ENCODE measurements at regions not wholly inside any gene's neighbourhood (a gene's known extent, or its start where the extent isn't known, plus 50 kb on each side); places are given as distances from the start of the nearest gene placed in this dataset.

GRCh38 chr15:72864681-72865080, 81.1 kb upstream of the ADPGK start:
- no peak for TF ChIP-seq CTCF (IDR thresholded peaks at IDR 0.05)

GRCh38 chr15:72861354-72861910, 77.9 kb upstream of the ADPGK start:
- no peak overlapping the region for H3K4me3 ChIP-seq
- no peaks in the 10 kb centered on the region for H3K36me3 ChIP-seq
- H3K9me3 ChIP-seq = no peaks in the 10 kb centered on the region
- ATAC-seq (no peak), DNase-seq (no peak)
- intact Hi-C loops (cut with DNase I) = no loop called here
- no peaks in the 10 kb centered on the region for H3K4me1 ChIP-seq
- peaks cover 0 to 13% (median 6%) of the 10 kb centered on the region in 7 donors for H3K27me3 ChIP-seq
- 90 to 95% methylated on average over 2 of the region's 2 CpGs for WGBS, 2 donors
- TF ChIP-seq CTCF (IDR thresholded peaks at IDR 0.05) = no peak
- H3K27ac ChIP-seq = no peak overlapping the region

More at GRCh38 chr15:72864681-72865080, 81.1 kb upstream of the ADPGK start:
- intact Hi-C loops (cut with DNase I) = no loop called here
- Histone ChIP-seq H3K36me3 (no peaks in the 10 kb centered on the region), H3K4me3 (no peak overlapping the region), H3K4me1 (no peaks in the 10 kb centered on the region), H3K9me3 (no peaks in the 10 kb centered on the region), H3K27me3 (peaks cover 0 to 19% (median 3%) of the 10 kb centered on the region in 7 donors), H3K27ac (no peak overlapping the region)
- DNase-seq (no peak), ATAC-seq (no peak)
- 90 to 92% methylated on average over 4 of the region's 4 CpGs for WGBS, 2 donors

- Histone ChIP-seq H3K9me3 (no peaks in the 10 kb centered on the region), H3K4me1 (no peaks in the 10 kb centered on the region), H3K27me3 (peaks cover 0 to 21% (median 7%) of the 10 kb centered on the region in 7 donors), H3K36me3 (no peaks in the 10 kb centered on the region), H3K4me3 (no peak overlapping the region), H3K27ac (no peak overlapping the region)
- intact Hi-C loops (cut with DNase I) = no loop called here
- ATAC-seq (no peak), DNase-seq (no peak)
- 76 to 78% methylated on average over 9 of the region's 9 CpGs for WGBS, 2 donors
- TF ChIP-seq CTCF (IDR thresholded peaks at IDR 0.05) = no peak
These were observed 76.2 kb upstream of the ADPGK start for GRCh38 chr15:72859757-72860145.

GRCh38 chr15:72859017-72859756, 75.6 kb upstream of the ADPGK start:
- no peak for TF ChIP-seq CTCF (IDR thresholded peaks at IDR 0.05)
- WGBS, 2 donors = 69 to 76% methylated on average over 10 of the region's 10 CpGs
- H3K4me1 ChIP-seq = no peaks in the 10 kb centered on the region
- no peaks in the 10 kb centered on the region for H3K9me3 ChIP-seq
- no peak for ATAC-seq
- no peaks in the 10 kb centered on the region for H3K36me3 ChIP-seq
- H3K4me3 ChIP-seq = no peak overlapping the region
- H3K27me3 ChIP-seq = peaks cover 0 to 21% (median 7%) of the 10 kb centered on the region in 7 donors
- no peak for DNase-seq
- intact Hi-C loops (cut with DNase I) = no loop called here
- H3K27ac ChIP-seq = no peak overlapping the region
